CD4-positive, alpha-beta T cell (primary cell): ENCODE measurements at regions not wholly inside any gene's neighbourhood (a gene's known extent, or its start where the extent isn't known, plus 50 kb on each side); places are given as distances from the start of the nearest gene placed in this dataset.

ENCODE experiments used
- ATAC-seq: fragments of 200-7000 bp; cut with Tn5 transposase; one replicate; pipeline ENCODE4 v1.10.0; 2022; ENCODE audit warnings: mild to moderate bottlenecking; ENCODE audit not compliant: poor library complexity
- CTCF ChIA-PET: fragments of 350-600 bp; sonication (Branson Sonifier 250); formaldehyde crosslinking; loops from one replicate; lab custom pipeline; 2021; ENCODE audit warnings: antibody characterized with exemption, inconsistent platforms; lab: Charles Lee
- POLR2A ChIA-PET: fragments of 350-600 bp; sonication (Branson Sonifier 250); formaldehyde crosslinking; loops from one replicate; lab custom pipeline; 2021; ENCODE audit warnings: antibody characterized with exemption, inconsistent platforms; lab: Charles Lee
- DNase-seq, 14 experiments: peaks; one replicate each; pipeline ENCODE4 v3.0.0-alpha.2; 2013 to 2020; ENCODE audit warnings: mixed read lengths in 2 of 14
- H3K27ac ChIP-seq, 2 donors: one replicate each; pipeline versions ENCODE4 v1.5.1 to v1.7.0; 2013; ENCODE audit warnings: low read length in 2 of 2, low read depth in 1 of 2, mild to moderate bottlenecking in 1 of 2
- H3K27me3 ChIP-seq, 2 experiments: 1 replicate in 1 of 2; 2 replicates in 1 of 2; pipeline versions ENCODE4 v1.6.1 to v1.7.0; 2013; ENCODE audit warnings: low read length in 2 of 2, control low read depth in 1 of 2, mild to moderate bottlenecking in 1 of 2, moderate library complexity in 1 of 2; ENCODE audit not compliant: insufficient read depth in 2 of 2, control insufficient read depth in 1 of 2
- H3K36me3 ChIP-seq: one replicate; pipeline ENCODE4 v1.6.1; 2013; ENCODE audit warnings: low read length, control low read depth; ENCODE audit not compliant: insufficient read depth
- H3K4me1 ChIP-seq: one replicate; pipeline ENCODE4 v1.6.1; 2013; ENCODE audit warnings: low read length, control low read depth; ENCODE audit not compliant: insufficient read depth
- H3K4me3 ChIP-seq: one replicate; pipeline ENCODE4 v1.5.1; 2013; ENCODE audit warnings: mild to moderate bottlenecking, low read length, moderate library complexity
- H3K9me3 ChIP-seq, 2 experiments: 1 replicate in 1 of 2; 2 replicates in 1 of 2; pipeline versions ENCODE4 v1.6.1 to v1.7.0; 2013; ENCODE audit warnings: low read length in 2 of 2, mild to moderate bottlenecking in 2 of 2, control low read depth in 1 of 2, moderate library complexity in 1 of 2; ENCODE audit not compliant: control insufficient read depth in 1 of 2, insufficient read depth in 1 of 2
- H3K27ac Mint-ChIP-seq: one replicate; pipeline ENCODE4 v1.8.0; 2020; ENCODE audit warnings: mixed read lengths
- H3K27me3 Mint-ChIP-seq: one replicate; pipeline ENCODE4 v1.8.0; 2021; ENCODE audit warnings: mixed read lengths
- H3K36me3 Mint-ChIP-seq: one replicate; pipeline ENCODE4 v1.8.0; 2021; ENCODE audit warnings: low read depth, mixed read lengths
- H3K4me1 Mint-ChIP-seq: one replicate; pipeline ENCODE4 v1.8.0; 2021; ENCODE audit warnings: low read depth, mixed read lengths
- H3K4me3 Mint-ChIP-seq: one replicate; pipeline ENCODE4 v1.8.0; 2020; ENCODE audit warnings: mild to moderate bottlenecking, mixed read lengths
- H3K9me3 Mint-ChIP-seq: one replicate; pipeline ENCODE4 v1.8.0; 2020; ENCODE audit warnings: mixed read lengths
- intact Hi-C, 2 experiments: fragments of 100-400 bp; cut with DNase I in 1 of 2; cut with micrococcal nuclease in 1 of 2; formaldehyde crosslinking; loops; one replicate each; pipeline versions ENCODE4 v1.15.1 to v1.9.0; 2023 to 2025; cut with DNase I, micrococcal nuclease
- TF ChIP-seq, protein P1 (sequence below): fragments of 200-600 bp; IDR thresholded peaks from one replicate; pipeline ENCODE4 v1.8.0; 2022; ENCODE audit warnings: antibody characterized with exemption, mild to moderate bottlenecking

DNA sequence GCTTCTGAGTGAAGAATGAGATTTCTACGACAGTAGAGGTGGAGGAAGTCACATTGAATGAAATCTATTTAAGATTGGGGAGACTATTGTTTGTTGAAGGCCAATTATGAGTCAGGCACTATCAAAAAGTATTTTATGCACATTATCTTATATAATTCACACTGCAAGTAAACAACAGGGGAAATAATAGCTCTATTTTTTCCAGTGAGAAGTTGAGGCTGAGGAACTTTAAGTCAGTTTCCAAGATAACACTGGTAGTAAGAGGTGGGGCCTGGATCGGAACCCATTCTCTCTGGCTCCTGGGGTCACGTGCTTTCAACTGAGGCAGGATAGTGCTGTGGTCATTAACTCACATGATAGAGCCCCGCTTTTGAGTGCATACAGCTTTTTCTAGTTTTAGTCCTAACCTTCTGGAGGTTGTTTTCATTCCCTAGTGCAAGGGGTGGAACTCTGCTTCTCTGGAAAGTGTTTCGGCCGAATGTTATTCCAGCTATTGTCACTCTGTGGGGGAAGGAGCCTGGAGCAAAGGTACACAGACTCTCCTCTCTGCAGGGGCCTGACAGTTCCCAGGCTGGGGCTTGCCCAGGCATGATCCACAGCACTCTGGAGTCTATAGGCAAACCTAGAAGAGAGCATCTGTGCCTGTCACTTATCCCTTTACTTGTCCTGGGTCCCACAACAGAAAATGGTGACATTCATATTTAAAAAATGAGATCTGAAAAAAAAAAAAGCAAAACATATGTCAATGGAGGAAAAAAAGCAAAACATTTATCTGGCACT lies 352.4 kb upstream of the ACTBL2 start:
- H3K4me3 ChIP-seq: no peak overlapping the region
- TF ChIP-seq, protein P1, sequence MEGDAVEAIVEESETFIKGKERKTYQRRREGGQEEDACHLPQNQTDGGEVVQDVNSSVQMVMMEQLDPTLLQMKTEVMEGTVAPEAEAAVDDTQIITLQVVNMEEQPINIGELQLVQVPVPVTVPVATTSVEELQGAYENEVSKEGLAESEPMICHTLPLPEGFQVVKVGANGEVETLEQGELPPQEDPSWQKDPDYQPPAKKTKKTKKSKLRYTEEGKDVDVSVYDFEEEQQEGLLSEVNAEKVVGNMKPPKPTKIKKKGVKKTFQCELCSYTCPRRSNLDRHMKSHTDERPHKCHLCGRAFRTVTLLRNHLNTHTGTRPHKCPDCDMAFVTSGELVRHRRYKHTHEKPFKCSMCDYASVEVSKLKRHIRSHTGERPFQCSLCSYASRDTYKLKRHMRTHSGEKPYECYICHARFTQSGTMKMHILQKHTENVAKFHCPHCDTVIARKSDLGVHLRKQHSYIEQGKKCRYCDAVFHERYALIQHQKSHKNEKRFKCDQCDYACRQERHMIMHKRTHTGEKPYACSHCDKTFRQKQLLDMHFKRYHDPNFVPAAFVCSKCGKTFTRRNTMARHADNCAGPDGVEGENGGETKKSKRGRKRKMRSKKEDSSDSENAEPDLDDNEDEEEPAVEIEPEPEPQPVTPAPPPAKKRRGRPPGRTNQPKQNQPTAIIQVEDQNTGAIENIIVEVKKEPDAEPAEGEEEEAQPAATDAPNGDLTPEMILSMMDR: no peak
- Mint-ChIP-seq H3K4me1 (no peaks in the 10 kb centered on the region), H3K27ac (no peak overlapping the region), H3K4me3 (no peak overlapping the region), H3K36me3 (no peaks in the 10 kb centered on the region), H3K27me3 (no peaks in the 10 kb centered on the region), H3K9me3 (no peaks in the 10 kb centered on the region)
- no peaks in the 10 kb centered on the region for H3K4me1 ChIP-seq
- H3K27ac ChIP-seq: no peak overlapping the region
- H3K9me3 ChIP-seq: no peaks in the 10 kb centered on the region
- no peaks in the 10 kb centered on the region for H3K36me3 ChIP-seq
- ChIA-PET CTCF (no interaction called here), POLR2A (no interaction called here)
- no peaks in the 10 kb centered on the region for H3K27me3 ChIP-seq
- intact Hi-C loops: no loop called here
- ATAC-seq (no peak), DNase-seq (no peak)

DNA sequence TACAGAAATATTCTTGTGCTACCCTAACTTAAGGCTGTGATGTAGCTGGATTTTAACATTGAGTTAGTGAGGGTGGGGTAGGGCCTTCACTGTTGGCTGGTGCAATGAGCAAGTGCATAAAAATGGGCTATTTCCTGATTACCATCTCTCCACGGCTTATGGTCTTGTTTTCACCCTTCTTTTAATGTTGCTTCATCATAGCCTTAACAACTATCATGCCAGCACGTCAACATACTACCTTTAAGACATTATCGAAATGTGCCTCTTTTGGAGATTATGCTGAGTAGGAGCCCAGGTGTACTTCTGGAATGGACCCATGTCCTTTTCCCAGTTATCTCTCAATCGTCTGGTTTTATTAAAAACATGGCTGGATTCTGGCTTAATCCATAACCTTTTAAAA lies 350.9 kb upstream of the ACTBL2 start:
- TF ChIP-seq, protein P1: no peak
- DNase-seq (no peak), ATAC-seq (no peak)
- Mint-ChIP-seq H3K4me1 (no peaks in the 10 kb centered on the region), H3K27me3 (no peaks in the 10 kb centered on the region), H3K4me3 (no peak overlapping the region), H3K27ac (no peak overlapping the region), H3K9me3 (no peaks in the 10 kb centered on the region), H3K36me3 (no peaks in the 10 kb centered on the region)
- no peaks in the 10 kb centered on the region for H3K27me3 ChIP-seq
- ChIA-PET CTCF (no interaction called here), POLR2A (no interaction called here)
- H3K36me3 ChIP-seq: no peaks in the 10 kb centered on the region
- intact Hi-C loops: no loop called here
- H3K4me3 ChIP-seq: no peak overlapping the region
- H3K9me3 ChIP-seq: no peaks in the 10 kb centered on the region
- H3K4me1 ChIP-seq: no peaks in the 10 kb centered on the region
- no peak overlapping the region for H3K27ac ChIP-seq

DNA sequence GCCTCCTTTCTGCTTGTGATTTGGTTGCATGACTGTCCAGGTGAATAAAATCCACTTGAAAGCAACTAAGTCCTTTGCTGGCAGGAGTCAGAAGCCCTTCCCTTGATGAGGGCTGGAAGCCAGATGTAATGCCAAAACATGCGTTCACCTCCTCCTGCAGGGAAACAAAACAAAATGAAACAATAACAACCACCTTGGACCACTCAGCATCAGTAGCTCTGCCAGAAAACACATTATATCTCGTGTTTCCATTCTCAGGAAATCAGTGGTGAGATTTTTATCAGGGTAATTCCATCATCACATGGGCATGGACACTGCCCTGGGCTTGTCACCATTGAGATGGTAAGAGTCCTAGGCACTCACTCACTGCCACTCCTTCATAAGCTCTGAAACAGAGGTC lies 350.3 kb upstream of the ACTBL2 start:
- no peak overlapping the region for H3K4me3 ChIP-seq
- H3K4me3 Mint-ChIP-seq: no peak overlapping the region
- CTCF ChIA-PET: no interaction called here

More for the DNA sequence above, 350.3 kb upstream of the ACTBL2 start:
- H3K4me1 Mint-ChIP-seq: no peaks in the 10 kb centered on the region
- H3K36me3 Mint-ChIP-seq: no peaks in the 10 kb centered on the region
- POLR2A ChIA-PET: no interaction called here
- Histone ChIP-seq H3K9me3 (no peaks in the 10 kb centered on the region), H3K36me3 (no peaks in the 10 kb centered on the region), H3K27ac (no peak overlapping the region), H3K27me3 (no peaks in the 10 kb centered on the region), H3K4me1 (no peaks in the 10 kb centered on the region)
- TF ChIP-seq, protein P1: no peak
- intact Hi-C loops: no loop called here
- H3K9me3 Mint-ChIP-seq: no peaks in the 10 kb centered on the region
- no peak overlapping the region for H3K27ac Mint-ChIP-seq
- ATAC-seq (no peak), DNase-seq (no peak)
- no peaks in the 10 kb centered on the region for H3K27me3 Mint-ChIP-seq
